HUES48 (cell line): ENCODE measurements at regions not wholly inside any gene's neighbourhood (a gene's known extent, or its start where the extent isn't known, plus 50 kb on each side); places are given as distances from the start of the nearest gene placed in this dataset.

ENCODE experiments used
- H3K27ac ChIP-seq: one replicate; pipeline ENCODE4 v1.7.0; 2013; ENCODE audit warnings: low read depth, low read length, inconsistent platforms
- H3K27me3 ChIP-seq: 2 replicates; pipeline ENCODE4 v1.6.1; 2013; ENCODE audit warnings: mild to moderate bottlenecking, low read length; ENCODE audit not compliant: control insufficient read depth, insufficient read depth
- H3K36me3 ChIP-seq: 2 replicates; pipeline ENCODE4 v1.6.1; 2013; ENCODE audit warnings: low read length; ENCODE audit not compliant: control insufficient read depth, insufficient read depth
- H3K4me1 ChIP-seq: 2 replicates; pipeline ENCODE4 v1.6.1; 2013; ENCODE audit warnings: mild to moderate bottlenecking, low read length; ENCODE audit not compliant: control insufficient read depth, insufficient read depth
- H3K4me3 ChIP-seq: 2 replicates; pipeline ENCODE4 v1.5.1; 2013; ENCODE audit warnings: mild to moderate bottlenecking, low read depth, low read length
- H3K9ac ChIP-seq: 2 replicates; pipeline ENCODE4 v1.6.1; 2013; ENCODE audit warnings: mild to moderate bottlenecking, low read depth, low read length, moderate library complexity
- H3K9me3 ChIP-seq: 2 replicates; pipeline ENCODE4 v1.6.1; 2013; ENCODE audit warnings: low read length; ENCODE audit not compliant: control insufficient read depth, insufficient read depth

DNA sequence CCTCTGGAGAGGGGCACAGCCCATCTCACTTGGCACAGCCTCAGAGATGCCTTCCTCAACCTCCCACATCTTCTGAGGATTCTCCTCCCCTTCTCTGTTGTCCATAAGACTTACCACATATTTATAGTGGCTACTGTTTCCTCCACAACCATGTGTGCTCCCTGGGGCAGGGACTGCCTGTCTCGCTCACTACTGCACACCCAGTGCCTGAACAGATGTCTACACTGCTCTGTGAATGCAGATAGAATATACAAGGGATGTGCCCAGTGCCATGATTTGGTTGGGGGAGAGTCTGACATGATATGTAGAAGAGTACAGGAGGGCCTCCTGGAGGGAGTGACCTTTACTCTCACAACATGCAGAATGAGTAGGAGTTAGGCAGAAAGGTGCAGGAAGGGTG, 67.3 kb upstream of the ANO1 start:
- no peak overlapping the region for H3K27ac ChIP-seq

DNA sequence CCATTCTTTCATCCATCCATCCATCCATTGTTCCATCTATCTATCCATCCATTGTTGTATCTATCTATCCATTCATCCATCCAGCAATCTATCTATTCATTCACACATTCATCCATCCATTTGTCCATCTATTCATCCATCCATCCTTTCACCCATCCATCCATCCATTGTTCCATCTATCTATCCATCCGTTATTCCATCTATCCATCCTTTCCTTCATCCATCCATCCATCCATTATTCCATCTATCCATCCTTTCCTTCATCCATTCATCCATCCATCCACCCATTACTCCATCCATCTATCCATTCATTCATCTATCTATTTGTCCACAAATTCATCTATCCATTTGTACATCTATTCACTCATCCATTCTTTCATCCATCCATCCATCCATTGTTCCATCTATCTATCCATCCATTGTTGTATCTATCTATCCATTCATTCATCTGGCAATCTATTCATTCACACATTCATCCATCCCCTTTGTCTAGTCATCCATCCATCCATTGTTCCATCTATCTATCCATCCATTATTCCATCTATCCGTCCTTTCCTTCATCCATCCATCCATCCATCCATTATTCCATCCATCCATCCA, 65.9 kb upstream of the ANO1 start:
- H3K36me3 ChIP-seq = no peaks in the 10 kb centered on the region
- no peaks in the 10 kb centered on the region for H3K9me3 ChIP-seq
- no peaks in the 10 kb centered on the region; the same call in 1 of the 2 replicates for H3K27me3 ChIP-seq
- H3K27ac ChIP-seq = no peak overlapping the region
- H3K4me3 ChIP-seq = no peak overlapping the region
- no peaks in the 10 kb centered on the region for H3K4me1 ChIP-seq
- H3K9ac ChIP-seq = no peak overlapping the region

More for the DNA sequence above, 67.3 kb upstream of the ANO1 start:
- Histone ChIP-seq H3K27me3 (no peaks in the 10 kb centered on the region; the same call in 1 of the 2 replicates), H3K4me1 (no peaks in the 10 kb centered on the region), H3K36me3 (no peaks in the 10 kb centered on the region), H3K4me3 (no peak overlapping the region), H3K9me3 (no peaks in the 10 kb centered on the region), H3K9ac (no peak overlapping the region)

DNA sequence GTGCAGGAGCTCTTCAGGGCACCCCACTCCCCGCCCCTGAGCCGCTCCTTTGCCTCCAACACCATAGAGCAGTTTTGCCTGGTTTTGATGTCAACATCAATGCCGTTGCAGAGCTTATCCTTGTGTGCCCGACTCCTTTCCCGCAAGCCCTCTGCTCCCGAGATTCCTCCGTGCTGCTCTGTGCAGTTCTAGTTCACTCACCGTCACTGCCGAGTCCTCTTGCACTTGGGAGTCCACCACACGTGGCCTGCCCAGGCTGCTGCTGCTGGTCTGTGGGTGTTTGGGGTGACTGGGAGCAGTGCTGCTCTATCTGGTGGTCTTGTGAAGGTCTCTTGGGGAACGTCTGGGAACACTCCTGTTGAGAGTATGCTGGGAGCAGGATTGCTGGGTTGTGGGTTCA, 63.8 kb upstream of the ANO1 start:
- no peaks in the 10 kb centered on the region; the same call in 1 of the 2 replicates for H3K27me3 ChIP-seq
- no peak overlapping the region for H3K4me3 ChIP-seq
- H3K27ac ChIP-seq = no peak overlapping the region
- no peaks in the 10 kb centered on the region for H3K9me3 ChIP-seq
- H3K36me3 ChIP-seq = no peaks in the 10 kb centered on the region
- H3K4me1 ChIP-seq = no peaks in the 10 kb centered on the region
- no peak overlapping the region for H3K9ac ChIP-seq

DNA sequence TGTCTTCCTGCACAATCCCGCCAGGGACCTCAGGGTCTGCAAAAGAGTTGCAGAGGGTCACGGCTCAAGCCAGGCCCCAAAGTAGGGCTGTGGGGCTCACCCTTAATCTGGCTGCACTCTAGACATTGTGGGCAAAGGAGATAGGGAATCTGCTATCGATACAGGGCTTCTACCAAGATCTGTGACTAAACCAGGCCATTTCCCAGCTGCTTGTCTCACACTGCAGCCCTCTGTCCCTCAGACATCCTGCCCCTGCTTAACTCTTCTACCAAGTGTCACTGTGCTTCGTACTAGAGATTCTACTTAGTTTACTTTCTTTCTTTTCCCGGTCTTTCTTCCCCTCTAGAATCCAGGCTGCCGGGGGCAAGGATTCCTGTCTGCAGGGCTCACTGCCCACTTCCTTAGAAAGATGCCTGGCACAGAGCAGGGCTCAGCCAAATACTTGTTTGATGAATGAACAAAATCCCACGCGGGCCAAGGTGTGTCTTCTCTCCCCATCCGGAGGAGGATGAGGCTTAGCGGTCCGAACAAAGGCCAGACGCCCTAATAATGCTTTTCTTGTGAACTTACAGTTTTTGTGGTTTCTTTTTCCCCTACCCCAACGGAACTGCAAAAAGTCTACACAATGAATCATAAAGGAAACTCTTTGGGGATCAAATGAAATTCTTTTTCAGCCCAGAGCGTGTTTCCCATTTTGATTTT, 61.3 kb upstream of the ANO1 start:
- Histone ChIP-seq H3K4me3 (no peak overlapping the region), H3K9ac (no peak overlapping the region)

DNA sequence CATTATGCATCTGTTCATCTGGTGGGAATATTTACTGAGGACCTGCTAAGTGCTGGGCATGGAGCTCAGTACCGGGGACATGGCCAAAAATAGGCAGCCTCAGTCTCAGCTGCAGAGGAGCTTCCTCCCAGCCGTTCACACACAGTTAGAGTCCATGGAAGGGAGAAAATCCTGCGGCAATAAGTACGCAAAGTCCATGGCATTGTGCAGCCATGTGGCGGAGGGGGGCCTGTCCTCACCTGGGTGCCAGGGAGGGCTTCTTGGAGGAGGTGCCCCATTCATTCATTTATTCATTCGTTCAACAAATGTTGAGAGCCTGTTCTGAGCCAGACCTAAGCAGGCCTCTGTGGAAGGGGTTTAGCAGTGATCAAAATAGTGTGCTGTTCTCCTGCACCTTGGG, 59.3 kb upstream of the ANO1 start:
- no peaks in the 10 kb centered on the region for H3K27me3 ChIP-seq
- no peak overlapping the region for H3K9ac ChIP-seq
- no peak overlapping the region for H3K27ac ChIP-seq

More for the DNA sequence above, 61.3 kb upstream of the ANO1 start:
- Histone ChIP-seq H3K9me3 (no peaks in the 10 kb centered on the region), H3K27ac (no peak overlapping the region), H3K4me1 (no peaks in the 10 kb centered on the region), H3K27me3 (no peaks in the 10 kb centered on the region; the same call in 1 of the 2 replicates), H3K36me3 (no peaks in the 10 kb centered on the region)

DNA sequence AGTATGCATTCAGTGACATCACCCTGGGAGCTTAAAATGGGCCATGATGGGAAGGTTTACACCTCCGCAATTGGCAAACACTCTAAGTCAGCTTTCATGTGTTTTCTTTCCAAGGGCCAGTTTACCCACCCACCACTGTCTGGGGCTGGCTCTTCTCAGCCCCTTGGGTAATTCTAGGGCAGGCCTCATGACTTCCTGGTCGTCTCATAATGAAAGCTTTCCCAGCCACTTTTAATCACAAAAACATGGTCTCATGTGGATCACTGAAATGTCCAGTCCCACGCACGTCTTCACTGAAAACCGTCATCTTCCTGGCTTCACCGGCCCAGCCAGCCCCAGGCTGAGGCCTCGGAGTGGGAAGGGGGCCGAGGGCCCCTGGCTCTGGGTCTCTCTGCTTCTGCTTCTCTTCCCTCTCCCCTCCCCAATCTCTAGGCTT, 58.5 kb upstream of the ANO1 start:
- no peak overlapping the region for H3K4me3 ChIP-seq
- no peak overlapping the region for H3K27ac ChIP-seq
- no peaks in the 10 kb centered on the region for H3K36me3 ChIP-seq
- no peaks in the 10 kb centered on the region for H3K9me3 ChIP-seq
- no peak overlapping the region for H3K9ac ChIP-seq
- no peaks in the 10 kb centered on the region for H3K4me1 ChIP-seq
- no peaks in the 10 kb centered on the region for H3K27me3 ChIP-seq

More for the DNA sequence above, 59.3 kb upstream of the ANO1 start:
- no peak overlapping the region for H3K4me3 ChIP-seq
- H3K4me1 ChIP-seq = no peaks in the 10 kb centered on the region
- no peaks in the 10 kb centered on the region for H3K9me3 ChIP-seq
- no peaks in the 10 kb centered on the region for H3K36me3 ChIP-seq

DNA sequence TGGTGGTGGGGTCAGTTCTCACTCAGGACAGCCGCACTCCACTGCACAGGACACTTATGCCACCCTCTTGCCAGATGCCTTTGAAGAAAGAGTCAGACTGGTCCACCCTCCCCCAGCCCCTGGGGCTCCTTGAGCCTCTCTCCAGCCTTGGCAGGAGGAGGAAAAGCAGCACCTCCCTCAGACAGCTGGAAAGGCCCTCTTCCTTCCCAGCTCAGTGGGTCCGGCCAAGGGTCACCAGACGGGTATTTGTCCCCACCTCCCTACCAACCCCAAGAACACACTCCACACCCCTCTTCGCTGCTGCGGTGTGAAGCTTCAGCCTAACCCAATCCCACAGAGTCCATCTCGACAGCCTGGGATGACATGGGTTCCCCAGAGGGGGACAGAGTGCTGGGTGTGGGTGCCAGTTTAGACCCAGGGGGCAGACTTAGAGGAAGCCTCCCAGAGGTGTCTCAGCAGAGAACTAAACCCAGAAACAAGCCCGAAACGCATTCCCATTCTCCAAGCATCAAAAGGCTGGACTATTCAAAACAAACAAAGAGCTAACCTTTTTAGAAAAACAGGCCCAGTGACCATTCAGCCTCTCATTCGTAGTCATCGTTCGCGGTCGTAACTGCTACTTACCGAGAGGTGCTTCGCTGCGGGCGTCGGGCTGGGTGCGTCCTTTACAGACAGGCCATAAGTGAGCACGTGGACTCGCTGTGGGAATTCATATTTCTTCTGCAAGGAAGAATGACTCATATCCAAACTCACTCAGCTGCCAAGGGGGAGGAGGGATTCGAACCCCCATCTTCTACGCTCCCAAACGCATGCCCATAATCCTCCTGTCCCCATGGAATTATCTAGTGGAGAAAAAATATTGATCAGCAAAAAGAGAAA, 57.5 kb upstream of the ANO1 start:
- Histone ChIP-seq H3K4me3 (no peak overlapping the region), H3K27me3 (no peaks in the 10 kb centered on the region), H3K27ac (no peak overlapping the region), H3K4me1 (no peaks in the 10 kb centered on the region), H3K9me3 (peaks cover 3% of the 10 kb centered on the region; the same call in 1 of the 2 replicates), H3K36me3 (no peaks in the 10 kb centered on the region), H3K9ac (no peak overlapping the region)

DNA sequence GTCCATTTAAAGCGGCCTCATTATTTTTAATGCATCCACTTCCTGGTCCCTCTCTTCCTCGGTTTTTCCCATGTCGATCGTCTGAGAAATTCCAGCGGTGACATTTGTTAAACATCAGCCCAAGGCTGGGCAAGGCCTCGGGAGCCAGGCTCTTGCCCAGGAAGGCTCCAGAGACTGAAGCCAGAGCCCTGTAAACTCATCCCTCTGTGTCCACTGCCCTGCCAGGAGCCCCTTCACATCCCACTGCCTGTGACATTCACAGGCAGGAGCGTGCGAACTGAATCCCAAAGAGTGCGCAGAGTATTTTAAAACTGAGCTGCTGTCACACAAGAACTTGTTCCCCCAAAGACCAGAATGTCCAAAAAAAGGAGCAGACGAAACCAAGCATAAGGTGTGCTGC, 56.5 kb upstream of the ANO1 start:
- Histone ChIP-seq H3K27ac (no peak overlapping the region), H3K9me3 (peaks cover 3% of the 10 kb centered on the region; the same call in 1 of the 2 replicates), H3K9ac (no peak overlapping the region), H3K4me1 (no peaks in the 10 kb centered on the region), H3K27me3 (no peaks in the 10 kb centered on the region), H3K4me3 (no peak overlapping the region), H3K36me3 (no peaks in the 10 kb centered on the region)

DNA sequence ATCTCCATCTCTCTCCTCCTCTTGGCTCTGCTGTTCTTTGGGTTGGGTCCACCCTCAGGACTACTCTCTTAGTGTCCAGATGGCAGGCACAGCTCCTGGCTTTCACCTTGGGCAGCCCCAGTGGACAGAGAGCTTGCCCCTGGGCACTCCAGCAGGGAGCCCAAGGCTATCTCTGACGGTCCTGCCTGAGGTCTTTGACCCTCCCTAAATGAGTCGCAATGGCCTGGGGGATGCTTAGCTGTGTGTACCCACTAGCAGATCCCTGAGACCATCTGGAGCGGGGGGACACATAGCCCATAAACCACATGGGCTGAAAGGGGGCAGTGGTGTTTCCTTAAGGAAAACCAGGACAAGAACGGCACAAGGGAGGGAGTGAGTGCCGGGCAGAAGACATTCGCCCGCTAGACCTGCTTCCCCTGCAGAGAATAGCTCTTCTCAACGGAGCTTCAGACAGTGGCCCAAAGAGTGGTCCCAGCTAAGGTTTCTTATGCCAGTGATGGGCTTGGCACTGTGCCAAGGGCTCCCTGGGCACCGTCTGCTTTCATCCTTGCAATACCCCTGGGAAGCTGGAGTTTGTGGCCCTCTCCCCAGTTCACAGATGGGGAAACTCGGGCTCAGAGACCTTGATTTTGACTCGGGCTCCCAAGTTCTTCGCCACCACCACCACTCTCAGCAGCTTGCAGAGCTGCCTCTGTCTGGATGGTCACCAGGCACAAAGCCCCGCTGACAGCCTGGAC, 53.9 kb upstream of the ANO1 start:
- no peaks in the 10 kb centered on the region for H3K4me1 ChIP-seq
- peaks cover 3% of the 10 kb centered on the region; the same call in 1 of the 2 replicates for H3K9me3 ChIP-seq
- no peak overlapping the region for H3K27ac ChIP-seq
- no peak overlapping the region for H3K4me3 ChIP-seq
- H3K36me3 ChIP-seq = no peaks in the 10 kb centered on the region
- H3K9ac ChIP-seq = no peak overlapping the region
- no peaks in the 10 kb centered on the region for H3K27me3 ChIP-seq

DNA sequence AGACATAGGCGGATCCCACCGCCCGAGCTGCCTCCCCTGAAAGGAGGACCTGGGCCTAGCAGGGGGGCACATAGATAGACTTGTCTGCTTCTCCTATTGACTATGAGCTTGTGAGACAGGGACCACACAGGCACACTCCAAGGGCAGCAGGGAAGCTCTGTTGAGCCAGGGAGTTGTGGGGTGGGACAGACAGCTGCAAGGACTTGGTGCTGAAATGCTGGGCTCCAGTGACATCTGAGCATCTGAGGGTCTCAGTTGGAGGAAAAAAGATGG, 53.4 kb upstream of the ANO1 start:
- Histone ChIP-seq H3K9me3 (peaks cover 3% of the 10 kb centered on the region; the same call in 1 of the 2 replicates), H3K36me3 (no peaks in the 10 kb centered on the region), H3K9ac (no peak overlapping the region), H3K4me3 (no peak overlapping the region), H3K4me1 (no peaks in the 10 kb centered on the region), H3K27me3 (no peaks in the 10 kb centered on the region), H3K27ac (no peak overlapping the region)
